ENCODE measurements at regions not wholly inside any gene's neighbourhood (a gene's known extent, or its start where the extent isn't known, plus 50 kb on each side); places are given as distances from the start of the nearest gene placed in this dataset.

DNA sequence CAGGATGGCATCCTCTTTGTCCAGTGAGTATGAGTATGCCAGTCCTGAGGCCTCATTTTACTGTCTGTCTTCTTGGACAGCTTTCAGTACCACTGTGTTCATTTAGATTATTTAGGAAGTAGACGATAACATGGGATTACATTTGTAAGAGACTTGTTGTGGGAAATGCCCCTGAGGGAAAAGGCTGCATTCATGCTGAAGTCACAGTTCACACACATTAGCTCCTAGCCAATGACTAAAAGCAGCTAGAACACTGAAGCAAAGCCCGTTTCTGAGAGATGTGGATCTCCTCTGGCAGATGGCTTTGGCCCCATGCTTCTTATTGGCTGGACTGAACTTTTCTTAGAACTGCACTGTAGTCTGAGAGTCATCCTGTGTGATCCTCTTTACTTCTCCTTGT lies 242.4 kb downstream of the FAM76B start:
- TF ChIP-seq POLR2AphosphoS5 (IDR thresholded peaks at IDR 0.05; ENCODE audit: insufficient read depth in 1 of 2, low read depth in 1 of 2): no peak
- TF ChIP-seq, protein P1, sequence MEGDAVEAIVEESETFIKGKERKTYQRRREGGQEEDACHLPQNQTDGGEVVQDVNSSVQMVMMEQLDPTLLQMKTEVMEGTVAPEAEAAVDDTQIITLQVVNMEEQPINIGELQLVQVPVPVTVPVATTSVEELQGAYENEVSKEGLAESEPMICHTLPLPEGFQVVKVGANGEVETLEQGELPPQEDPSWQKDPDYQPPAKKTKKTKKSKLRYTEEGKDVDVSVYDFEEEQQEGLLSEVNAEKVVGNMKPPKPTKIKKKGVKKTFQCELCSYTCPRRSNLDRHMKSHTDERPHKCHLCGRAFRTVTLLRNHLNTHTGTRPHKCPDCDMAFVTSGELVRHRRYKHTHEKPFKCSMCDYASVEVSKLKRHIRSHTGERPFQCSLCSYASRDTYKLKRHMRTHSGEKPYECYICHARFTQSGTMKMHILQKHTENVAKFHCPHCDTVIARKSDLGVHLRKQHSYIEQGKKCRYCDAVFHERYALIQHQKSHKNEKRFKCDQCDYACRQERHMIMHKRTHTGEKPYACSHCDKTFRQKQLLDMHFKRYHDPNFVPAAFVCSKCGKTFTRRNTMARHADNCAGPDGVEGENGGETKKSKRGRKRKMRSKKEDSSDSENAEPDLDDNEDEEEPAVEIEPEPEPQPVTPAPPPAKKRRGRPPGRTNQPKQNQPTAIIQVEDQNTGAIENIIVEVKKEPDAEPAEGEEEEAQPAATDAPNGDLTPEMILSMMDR (IDR thresholded peaks at IDR 0.05): no peak
- TF ChIP-seq POLR2A (IDR thresholded peaks at IDR 0.05): no peak
